ENCODE measurements at regions not wholly inside any gene's neighbourhood (a gene's known extent, or its start where the extent isn't known, plus 50 kb on each side); places are given as distances from the start of the nearest gene placed in this dataset.
A peak's percentile ranks its signal among the peaks of the same experiment; 100 is the strongest.

DNA sequence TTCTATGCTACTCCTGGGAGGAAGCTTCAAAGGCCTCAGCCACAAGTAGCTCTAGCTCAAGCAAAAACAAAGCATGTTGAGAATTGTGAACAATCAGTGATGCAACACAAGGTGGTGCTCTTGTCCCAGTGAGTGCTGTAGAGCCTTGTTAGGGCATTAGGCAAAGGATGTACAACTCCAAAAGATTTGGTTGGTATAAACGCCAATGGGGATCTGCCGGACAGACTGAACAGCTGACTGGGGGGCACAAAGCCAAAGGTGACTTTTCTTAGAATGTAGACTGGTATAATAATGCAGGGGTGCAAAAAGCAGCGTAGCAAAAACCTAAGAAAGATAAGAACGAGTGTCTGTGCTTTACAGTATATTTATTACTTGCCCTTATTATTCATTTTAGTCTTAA lies 62.6 kb upstream of the ALB start:
- peaks cover 0 to 5% (median 1%) of the 10 kb centered on the region in 4 experiments; a peak in 4 of 7 replicates for H3K4me1 ChIP-seq (replicated peaks in 1 of 4; ENCODE audit: control insufficient read depth in 3 of 4, insufficient read depth in 4 of 4, low read length in 3 of 4)
- no peak overlapping the region for H4K8ac ChIP-seq (ENCODE audit: extremely low read depth, insufficient read depth, low read length)
- no peak overlapping the region for H3K14ac ChIP-seq (ENCODE audit: insufficient read length)
- no peak overlapping the region for H3K9ac ChIP-seq (replicated peaks in 1 of 4; ENCODE audit: extremely low read depth in 1 of 4, low read depth in 3 of 4, low read length in 3 of 4)
- DNase-seq (ENCODE audit: low read depth in 1 of 2, low spot score in 2 of 2) = peak in 1 of 2 experiments; percentile 53
- H2BK5ac ChIP-seq (ENCODE audit: low read depth, low read length) = no peak overlapping the region
- no peak overlapping the region for H2BK12ac ChIP-seq (ENCODE audit: low read depth, low read length)
- H2BK120ac ChIP-seq (replicated peaks; ENCODE audit: low read depth, low read length) = no peak overlapping the region
- H3K56ac ChIP-seq (replicated peaks; ENCODE audit: insufficient read length, low read depth, low read length) = no peak overlapping the region
- H3K79me1 ChIP-seq (ENCODE audit: low read depth, low read length) = no peaks in the 10 kb centered on the region
- no peak overlapping the region for H3K4me3 ChIP-seq (ENCODE audit: extremely low read depth in 1 of 4, insufficient read depth in 2 of 4, low read depth in 3 of 4, low read length in 4 of 4)
- no peak overlapping the region for H3K4me2 ChIP-seq (ENCODE audit: insufficient read depth in 1 of 2, low read depth in 2 of 2, low read length in 2 of 2)
- no peak overlapping the region for H3K18ac ChIP-seq (ENCODE audit: extremely low read depth, low read length)
- H4K5ac ChIP-seq (ENCODE audit: insufficient read length, low read depth, low read length) = no peak overlapping the region
- no peaks in the 10 kb centered on the region for H4K20me1 ChIP-seq (replicated peaks in 1 of 2; ENCODE audit: control insufficient read depth in 1 of 2, insufficient read depth in 2 of 2, low read length in 2 of 2)
- no peaks in the 10 kb centered on the region for H3K23me2 ChIP-seq (ENCODE audit: low read depth, low read length)
- H2BK15ac ChIP-seq (ENCODE audit: low read length) = no peak overlapping the region
- no peak overlapping the region for H3K27ac ChIP-seq (ENCODE audit: low read depth, low read length)
- POLR2A ChIA-PET (ENCODE audit: partially characterized antibody) = no interaction called here
- peak; percentile 90 for FAIRE-seq
- CTCF ChIA-PET (ENCODE audit: partially characterized antibody) = interaction anchor here (0.6 to 6.2 kb wide), 58 partner anchors 9 to 833 kb away, joined by 3 to 49 read pairs (median 4); partner anchors contain the start of gene AFP
- no peak overlapping the region for H2BK20ac ChIP-seq (ENCODE audit: low read length)
- H3K23ac ChIP-seq (ENCODE audit: insufficient read length) = no peak overlapping the region
- H3K27me3 ChIP-seq (replicated peaks in 1 of 4; ENCODE audit: control insufficient read depth in 3 of 4, extremely low read depth in 1 of 4, insufficient read depth in 3 of 4, low read length in 3 of 4) = no peaks in the 10 kb centered on the region
- 83% methylated on average over 4 of the region's 4 CpGs; no CpG with 5 or more reads in 1 of the 2 experiments for WGBS, 2 experiments (ENCODE audit: extremely low coverage in 1 of 2, insufficient coverage in 1 of 2, insufficient read length in 1 of 2, insufficient replicate concordance in 2 of 2, low coverage in 1 of 2, low lambda C conversion rate in 2 of 2, missing lambda C conversion rate in 1 of 2)
- H3K79me2 ChIP-seq (ENCODE audit: control insufficient read depth in 1 of 2, insufficient read depth in 2 of 2, low read length in 2 of 2) = no peaks in the 10 kb centered on the region
- 0 out of 4 replicates have a peak, but pooled peaks cover 0 to 7% of the 10 kb centered on the region in 2 experiments for H3K9me3 ChIP-seq (ENCODE audit: insufficient read depth in 2 of 2, low read depth in 1 of 2, low read length in 1 of 2)
- TF ChIP-seq KDM5A (IDR thresholded peaks at IDR 0.05; ENCODE audit: low read length) (no peak), SUZ12 (IDR thresholded peaks at IDR 0.05; ENCODE audit: low read length) (no peak), BRCA1 (IDR thresholded peaks at IDR 0.05; ENCODE audit: low read depth, low read length) (no peak), RAD21 (IDR thresholded peaks at IDR 0.05 in 1 of 2, conservative IDR thresholded peaks at IDR 0.05 in 1 of 2; ENCODE audit: low read depth in 2 of 2, low read length in 2 of 2) (peak; percentile 98 to 100), EGR1 (IDR thresholded peaks at IDR 0.05; ENCODE audit: borderline replicate concordance, low read depth, low read length) (no peak), KDM4A (IDR thresholded peaks at IDR 0.05; ENCODE audit: low read depth, low read length, severe bottlenecking) (no peak), CEBPB (IDR thresholded peaks at IDR 0.05; ENCODE audit: low read depth, low read length) (peak; percentile 68; the same call in 1 of the 2 replicates)
- TF ChIP-seq, protein P1, sequence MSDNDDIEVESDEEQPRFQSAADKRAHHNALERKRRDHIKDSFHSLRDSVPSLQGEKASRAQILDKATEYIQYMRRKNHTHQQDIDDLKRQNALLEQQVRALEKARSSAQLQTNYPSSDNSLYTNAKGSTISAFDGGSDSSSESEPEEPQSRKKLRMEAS (IDR thresholded peaks at IDR 0.05) = no peak
- TF ChIP-seq, protein P2, sequence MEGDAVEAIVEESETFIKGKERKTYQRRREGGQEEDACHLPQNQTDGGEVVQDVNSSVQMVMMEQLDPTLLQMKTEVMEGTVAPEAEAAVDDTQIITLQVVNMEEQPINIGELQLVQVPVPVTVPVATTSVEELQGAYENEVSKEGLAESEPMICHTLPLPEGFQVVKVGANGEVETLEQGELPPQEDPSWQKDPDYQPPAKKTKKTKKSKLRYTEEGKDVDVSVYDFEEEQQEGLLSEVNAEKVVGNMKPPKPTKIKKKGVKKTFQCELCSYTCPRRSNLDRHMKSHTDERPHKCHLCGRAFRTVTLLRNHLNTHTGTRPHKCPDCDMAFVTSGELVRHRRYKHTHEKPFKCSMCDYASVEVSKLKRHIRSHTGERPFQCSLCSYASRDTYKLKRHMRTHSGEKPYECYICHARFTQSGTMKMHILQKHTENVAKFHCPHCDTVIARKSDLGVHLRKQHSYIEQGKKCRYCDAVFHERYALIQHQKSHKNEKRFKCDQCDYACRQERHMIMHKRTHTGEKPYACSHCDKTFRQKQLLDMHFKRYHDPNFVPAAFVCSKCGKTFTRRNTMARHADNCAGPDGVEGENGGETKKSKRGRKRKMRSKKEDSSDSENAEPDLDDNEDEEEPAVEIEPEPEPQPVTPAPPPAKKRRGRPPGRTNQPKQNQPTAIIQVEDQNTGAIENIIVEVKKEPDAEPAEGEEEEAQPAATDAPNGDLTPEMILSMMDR (IDR thresholded peaks at IDR 0.05; ENCODE audit: control extremely low read depth in 1 of 3, insufficient read depth in 1 of 3, low read depth in 1 of 3, low read length in 3 of 3) = peak in 2 of 3 experiments; percentile 90 to 95; a peak in 3 of 4 replicates
- H3K4ac ChIP-seq (replicated peaks; ENCODE audit: insufficient read length, low read depth, low read length) = no peak overlapping the region
- no peak overlapping the region for H4K91ac ChIP-seq (replicated peaks; ENCODE audit: insufficient read length, low read length)
- H3K36me3 ChIP-seq (ENCODE audit: control insufficient read depth in 2 of 4, insufficient read depth in 4 of 4, low read length in 3 of 4) = no peaks in the 10 kb centered on the region
- H2AFZ ChIP-seq (ENCODE audit: low read length) = no peak overlapping the region
- H2AK5ac ChIP-seq (ENCODE audit: low read depth, low read length) = no peak overlapping the region
